K562 (cell line): ENCODE measurements at regions not wholly inside any gene's neighbourhood (a gene's known extent, or its start where the extent isn't known, plus 50 kb on each side); places are given as distances from the start of the nearest gene placed in this dataset.
A peak's percentile ranks its signal among the peaks of the same experiment; 100 is the strongest.

Experiments used
- ATAC-seq: fragments of 200-7000 bp; cut with Tn5 transposase; 3 replicates; pipeline ENCODE4 v1.9.1; 2020; ENCODE audit warnings: moderate library complexity
- BruUV-seq: library from RNA; stranded (reverse); fragments of 400-500 nt; replicated peaks from 2 replicates; lab custom pipeline; 2021; lab: Mats Ljungman, UMichigan
- CTCF ChIA-PET: fragments of 300-600 bp; formaldehyde crosslinking; extraction: SDS; loops from one replicate; lab custom pipeline; 2021; ENCODE audit warnings: low intra/inter-chr PET ratio; lab: Yijun Ruan, JAX
- POLR2A ChIA-PET: fragments of 300-600, 350-650 bp; sonication (Branson Sonifier 250); formaldehyde crosslinking; extraction: SDS; loops from one replicate; lab custom pipeline; 2021; ENCODE audit warnings: antibody characterized with exemption, inconsistent platforms; lab: Yijun Ruan, JAX
- DNase-seq, 4 experiments: peaks; one replicate each; pipeline versions ENCODE4 v3.0.0 to v3.0.0-alpha.2; 2011 to 2018; ENCODE audit warnings: low spot score in 3 of 4, mixed read lengths in 3 of 4; ENCODE audit errors: extremely low read depth in 1 of 4
- FAIRE-seq: peaks from 2 replicates; lab custom pipeline; 2011; peaks lifted over from hg19 to GRCh38; lab: Jason Lieb, UNC
- H2AFZ ChIP-seq: 2 replicates; pipeline ENCODE4 v1.6.0; 2011; ENCODE audit warnings: low read depth, low read length, control low read depth, inconsistent platforms
- H3K27ac ChIP-seq: fragments of 200-600 bp; 3 replicates; pipeline ENCODE4 v1.8.0; 2011; ENCODE audit warnings: low read depth, mild to moderate bottlenecking, control low read depth, inconsistent platforms, low read length, moderate library complexity, mixed read lengths; ENCODE audit errors: extremely low read depth
- H3K27me3 ChIP-seq, 2 experiments: fragments of 300-600 bp in 1 of 2; 2 replicates in 1 of 2; 3 replicates in 1 of 2; pipeline versions ENCODE4 v1.6.0 to v1.8.0; 2011; ENCODE audit warnings: inconsistent platforms in 2 of 2, low read length in 2 of 2, mild to moderate bottlenecking in 1 of 2, mixed read lengths in 1 of 2, moderate library complexity in 1 of 2; ENCODE audit not compliant: control insufficient read depth in 2 of 2, insufficient read depth in 2 of 2
- H3K36me3 ChIP-seq: fragments of 300-600 bp; 3 replicates; pipeline ENCODE4 v1.8.0; 2011; ENCODE audit warnings: mild to moderate bottlenecking, low read length, inconsistent platforms; ENCODE audit not compliant: control insufficient read depth, insufficient read depth
- H3K4me1 ChIP-seq, 2 experiments: fragments of 200-600 bp in 1 of 2; replicated peaks in 1 of 2; 2 replicates in 1 of 2; 3 replicates in 1 of 2; pipeline versions ENCODE4 v1.5.1 to v1.8.0; 2011; ENCODE audit warnings: inconsistent platforms in 2 of 2, low read length in 2 of 2, mild to moderate bottlenecking in 1 of 2, mixed read lengths in 1 of 2, moderate library complexity in 1 of 2; ENCODE audit not compliant: control insufficient read depth in 2 of 2, insufficient read depth in 2 of 2
- H3K4me2 ChIP-seq: 2 replicates; pipeline ENCODE4 v1.6.1; 2011; ENCODE audit warnings: low read length, control low read depth, inconsistent platforms, mixed read lengths; ENCODE audit not compliant: insufficient read depth
- H3K4me3 ChIP-seq: fragments of 200-600 bp; sonication (generic), shearing (Covaris generic); 2 replicates; pipeline ENCODE4 v1.5.1; 2016; ENCODE audit warnings: control low read depth, inconsistent platforms
- H3K79me2 ChIP-seq: fragments of 200-600 bp; 3 replicates; pipeline ENCODE4 v1.8.0; 2011; ENCODE audit warnings: low read length, inconsistent platforms; ENCODE audit not compliant: control insufficient read depth, insufficient read depth
- H3K9ac ChIP-seq, 2 experiments: 2 replicates each; pipeline versions ENCODE4 v1.6.0 to v1.6.1; 2011; ENCODE audit warnings: low read depth in 2 of 2, low read length in 2 of 2, control low read depth in 1 of 2, inconsistent platforms in 1 of 2, mild to moderate bottlenecking in 1 of 2, mixed read lengths in 1 of 2; ENCODE audit not compliant: insufficient read depth in 1 of 2
- H3K9me1 ChIP-seq: one replicate; pipeline ENCODE4 v1.6.0; 2011; ENCODE audit warnings: inconsistent platforms, mild to moderate bottlenecking, low read length, moderate library complexity; ENCODE audit not compliant: control insufficient read depth, insufficient read depth
- H3K9me3 ChIP-seq: replicated peaks from 2 replicates; pipeline ENCODE4 v1.5.1; 2011; ENCODE audit warnings: low read depth, low read length, inconsistent platforms; ENCODE audit not compliant: control insufficient read depth, insufficient read depth
- H4K20me1 ChIP-seq: replicated peaks from 2 replicates; pipeline ENCODE4 v1.6.1; 2011; ENCODE audit warnings: low read length, inconsistent platforms, mixed read lengths; ENCODE audit not compliant: control insufficient read depth, insufficient read depth
- EP300 ChIP-seq: IDR thresholded peaks from 2 replicates; pipeline ENCODE4 v1.6.1; 2012; ENCODE audit warnings: low read length, improper control_type of control experiment
- FOS ChIP-seq: IDR thresholded peaks from 3 replicates; pipeline ENCODE4 v1.6.1; 2011; ENCODE audit not compliant: insufficient read length; ENCODE audit errors: extremely low read depth
- GABPA ChIP-seq: fragments of 200-800 bp; sonication (Bioruptor generic); conservative IDR thresholded peaks from 2 replicates; pipeline ENCODE4 v1.6.1; 2016; ENCODE audit warnings: low read depth, missing genetic modification characterization, missing compliant biosample characterization
- MCM2 ChIP-seq: fragments of 450-650 bp; IDR thresholded peaks from 2 replicates; pipeline ENCODE4 v1.6.1; 2017; ENCODE audit warnings: low read depth, mild to moderate bottlenecking
- POLR2AphosphoS2 ChIP-seq: IDR thresholded peaks from 2 replicates; pipeline ENCODE4 v1.6.1; 2012; ENCODE audit warnings: low read length, improper control_type of control experiment
- ZFP1 ChIP-seq: fragments of 450-650 bp; formaldehyde crosslinking; IDR thresholded peaks from 2 replicates; pipeline ENCODE4 v1.4.0; 2020; ENCODE audit warnings: mild to moderate bottlenecking, mixed read lengths
- WGBS: fragments of 100-300 bp; shearing (Covaris generic); methylation state at CpG from one replicate; pipeline ENCODE4 v1.1.6; 2016; ENCODE audit warnings: low coverage, mixed read lengths; ENCODE audit not compliant: insufficient coverage; ENCODE audit errors: missing lambda C conversion rate; 5-methylcytosine and 5-hydroxymethylcytosine counted together
- in situ Hi-C: fragments of 300-500 bp; cut with MboI; formaldehyde crosslinking; loops from 4 replicates; pipeline ENCODE4 v1.15.0; 2018; ENCODE audit warnings: inconsistent platforms, mixed read lengths
- intact Hi-C: fragments of 100-400 bp; cut with micrococcal nuclease; formaldehyde crosslinking; loops from 2 replicates; pipeline ENCODE4 v1.14.2; 2022

- H2AFZ ChIP-seq = no peak overlapping the region
- no peak overlapping the region for H3K4me2 ChIP-seq
Measured at GRCh38 chr12:76259660-76260389, 88.4 kb downstream of the BBS10 start.

GRCh38 chr12:76259106-76259505 is 89.1 kb downstream of the BBS10 start:
- WGBS = 0% methylated on average over 1 of the region's 1 CpG
- Histone ChIP-seq H3K36me3 (no peaks in the 10 kb centered on the region), H3K9ac (no peak overlapping the region), H3K4me2 (no peak overlapping the region), H3K27me3 (peaks cover 0 to 2% of the 10 kb centered on the region in 2 experiments; a peak in 2 of 5 replicates), H3K4me3 (no peak overlapping the region), H4K20me1 (no peaks in the 10 kb centered on the region), H3K9me3 (no peaks in the 10 kb centered on the region), H3K9me1 (no peaks in the 10 kb centered on the region), H2AFZ (no peak overlapping the region), H3K27ac (no peak overlapping the region), H3K79me2 (no peaks in the 10 kb centered on the region), H3K4me1 (no peaks in the 10 kb centered on the region)
- no peak for DNase-seq
- ATAC-seq = no peak
- CTCF ChIA-PET = no interaction called here
- intact Hi-C loops (no loop called here), in situ Hi-C loops (no loop called here)
- FAIRE-seq = no peak
- BruUV-seq = no TSS peak
- TF ChIP-seq ZFP1 (CRISPR knock-in tag) = no peak
- TF ChIP-seq FOS = no peak
- POLR2A ChIA-PET = interaction anchor here (2.4 kb wide), 1 partner anchor 12 kb away, joined by 5 read pairs; no protein-coding TSS in a partner anchor

More at GRCh38 chr12:76259660-76260389, 88.4 kb downstream of the BBS10 start:
- in situ Hi-C loops = no loop called here
- FAIRE-seq (no peak), DNase-seq (no peak), ATAC-seq (no peak)
- no TSS peak for BruUV-seq
- Histone ChIP-seq H3K4me1 (no peaks in the 10 kb centered on the region), H3K36me3 (no peaks in the 10 kb centered on the region), H3K79me2 (no peaks in the 10 kb centered on the region), H3K9me1 (no peaks in the 10 kb centered on the region), H3K27me3 (peaks cover 0 to 2% of the 10 kb centered on the region in 2 experiments; a peak in 2 of 5 replicates), H3K4me3 (no peak overlapping the region), H3K9ac (no peak overlapping the region)
- 2% methylated on average over 4 of the region's 4 CpGs for WGBS
- POLR2A ChIA-PET = interaction anchor here (2.4 kb wide), 1 partner anchor 11 kb away, joined by 5 read pairs; no protein-coding TSS in a partner anchor
- intact Hi-C loops = no loop called here
- TF ChIP-seq POLR2AphosphoS2 (no peak), MCM2 (no peak), EP300 (no peak), GABPA (0 out of 2 replicates have a peak, but pooled peaks have one; percentile 26)
- TF ChIP-seq, all 486 proteins: peak for 1
- Histone ChIP-seq H4K20me1 (no peaks in the 10 kb centered on the region), H3K9me3 (no peaks in the 10 kb centered on the region), H3K27ac (no peak overlapping the region)
- CTCF ChIA-PET = interaction anchor here (0.7 kb wide), 1 partner anchor 42 kb away, joined by 3 read pairs; no protein-coding TSS in a partner anchor
